ENCODE measurements at regions not wholly inside any gene's neighbourhood (a gene's known extent, or its start where the extent isn't known, plus 50 kb on each side); places are given as distances from the start of the nearest gene placed in this dataset.

DNA sequence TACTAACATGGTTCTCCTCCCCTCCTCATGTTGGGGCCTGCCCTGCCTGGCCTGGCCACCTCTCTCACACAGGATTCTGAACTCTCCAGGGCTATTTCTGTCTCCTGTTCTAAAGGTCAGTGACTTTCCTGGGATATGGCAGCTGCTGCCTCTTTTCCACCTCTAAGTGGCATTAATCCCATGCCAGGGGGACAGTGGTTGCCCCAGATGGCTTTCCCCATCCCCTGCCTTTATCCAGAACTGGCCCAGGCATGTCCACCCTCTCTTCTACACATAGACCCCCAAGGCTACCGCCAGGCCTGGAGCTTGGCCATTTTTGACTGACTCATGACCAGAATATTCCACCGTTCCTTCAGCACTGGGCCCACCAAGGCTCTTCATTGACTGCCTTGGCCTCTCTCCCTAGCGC lies 90.4 kb downstream of the IRF2BPL start:
- Histone ChIP-seq H3K4me3 (replicated peaks; ENCODE audit: insufficient read depth, low read length) (no peak overlapping the region), H3K27me3 (ENCODE audit: insufficient read depth, poor library complexity, severe bottlenecking) (no peaks in the 10 kb centered on the region), H3K27ac (replicated peaks) (no peak overlapping the region)
- DNase-seq (ENCODE audit: low read depth in 1 of 2, low spot score in 1 of 2), result no peak
- no peak for TF ChIP-seq SPI1 (IDR thresholded peaks at IDR 0.05; ENCODE audit: borderline replicate concordance, low read depth)
- TF ChIP-seq POLR2AphosphoS5 (IDR thresholded peaks at IDR 0.05; ENCODE audit: low read depth), result no peak
- TF ChIP-seq GABPA (IDR thresholded peaks at IDR 0.05; ENCODE audit: low read depth), result no peak
- TF ChIP-seq, protein P1, sequence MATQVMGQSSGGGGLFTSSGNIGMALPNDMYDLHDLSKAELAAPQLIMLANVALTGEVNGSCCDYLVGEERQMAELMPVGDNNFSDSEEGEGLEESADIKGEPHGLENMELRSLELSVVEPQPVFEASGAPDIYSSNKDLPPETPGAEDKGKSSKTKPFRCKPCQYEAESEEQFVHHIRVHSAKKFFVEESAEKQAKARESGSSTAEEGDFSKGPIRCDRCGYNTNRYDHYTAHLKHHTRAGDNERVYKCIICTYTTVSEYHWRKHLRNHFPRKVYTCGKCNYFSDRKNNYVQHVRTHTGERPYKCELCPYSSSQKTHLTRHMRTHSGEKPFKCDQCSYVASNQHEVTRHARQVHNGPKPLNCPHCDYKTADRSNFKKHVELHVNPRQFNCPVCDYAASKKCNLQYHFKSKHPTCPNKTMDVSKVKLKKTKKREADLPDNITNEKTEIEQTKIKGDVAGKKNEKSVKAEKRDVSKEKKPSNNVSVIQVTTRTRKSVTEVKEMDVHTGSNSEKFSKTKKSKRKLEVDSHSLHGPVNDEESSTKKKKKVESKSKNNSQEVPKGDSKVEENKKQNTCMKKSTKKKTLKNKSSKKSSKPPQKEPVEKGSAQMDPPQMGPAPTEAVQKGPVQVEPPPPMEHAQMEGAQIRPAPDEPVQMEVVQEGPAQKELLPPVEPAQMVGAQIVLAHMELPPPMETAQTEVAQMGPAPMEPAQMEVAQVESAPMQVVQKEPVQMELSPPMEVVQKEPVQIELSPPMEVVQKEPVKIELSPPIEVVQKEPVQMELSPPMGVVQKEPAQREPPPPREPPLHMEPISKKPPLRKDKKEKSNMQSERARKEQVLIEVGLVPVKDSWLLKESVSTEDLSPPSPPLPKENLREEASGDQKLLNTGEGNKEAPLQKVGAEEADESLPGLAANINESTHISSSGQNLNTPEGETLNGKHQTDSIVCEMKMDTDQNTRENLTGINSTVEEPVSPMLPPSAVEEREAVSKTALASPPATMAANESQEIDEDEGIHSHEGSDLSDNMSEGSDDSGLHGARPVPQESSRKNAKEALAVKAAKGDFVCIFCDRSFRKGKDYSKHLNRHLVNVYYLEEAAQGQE (IDR thresholded peaks at IDR 0.05; ENCODE audit: insufficient replicate concordance, low read depth), result no peak
- TF ChIP-seq, protein P2, sequence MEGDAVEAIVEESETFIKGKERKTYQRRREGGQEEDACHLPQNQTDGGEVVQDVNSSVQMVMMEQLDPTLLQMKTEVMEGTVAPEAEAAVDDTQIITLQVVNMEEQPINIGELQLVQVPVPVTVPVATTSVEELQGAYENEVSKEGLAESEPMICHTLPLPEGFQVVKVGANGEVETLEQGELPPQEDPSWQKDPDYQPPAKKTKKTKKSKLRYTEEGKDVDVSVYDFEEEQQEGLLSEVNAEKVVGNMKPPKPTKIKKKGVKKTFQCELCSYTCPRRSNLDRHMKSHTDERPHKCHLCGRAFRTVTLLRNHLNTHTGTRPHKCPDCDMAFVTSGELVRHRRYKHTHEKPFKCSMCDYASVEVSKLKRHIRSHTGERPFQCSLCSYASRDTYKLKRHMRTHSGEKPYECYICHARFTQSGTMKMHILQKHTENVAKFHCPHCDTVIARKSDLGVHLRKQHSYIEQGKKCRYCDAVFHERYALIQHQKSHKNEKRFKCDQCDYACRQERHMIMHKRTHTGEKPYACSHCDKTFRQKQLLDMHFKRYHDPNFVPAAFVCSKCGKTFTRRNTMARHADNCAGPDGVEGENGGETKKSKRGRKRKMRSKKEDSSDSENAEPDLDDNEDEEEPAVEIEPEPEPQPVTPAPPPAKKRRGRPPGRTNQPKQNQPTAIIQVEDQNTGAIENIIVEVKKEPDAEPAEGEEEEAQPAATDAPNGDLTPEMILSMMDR (IDR thresholded peaks at IDR 0.05; ENCODE audit: insufficient read depth, low read length), result no peak

DNA sequence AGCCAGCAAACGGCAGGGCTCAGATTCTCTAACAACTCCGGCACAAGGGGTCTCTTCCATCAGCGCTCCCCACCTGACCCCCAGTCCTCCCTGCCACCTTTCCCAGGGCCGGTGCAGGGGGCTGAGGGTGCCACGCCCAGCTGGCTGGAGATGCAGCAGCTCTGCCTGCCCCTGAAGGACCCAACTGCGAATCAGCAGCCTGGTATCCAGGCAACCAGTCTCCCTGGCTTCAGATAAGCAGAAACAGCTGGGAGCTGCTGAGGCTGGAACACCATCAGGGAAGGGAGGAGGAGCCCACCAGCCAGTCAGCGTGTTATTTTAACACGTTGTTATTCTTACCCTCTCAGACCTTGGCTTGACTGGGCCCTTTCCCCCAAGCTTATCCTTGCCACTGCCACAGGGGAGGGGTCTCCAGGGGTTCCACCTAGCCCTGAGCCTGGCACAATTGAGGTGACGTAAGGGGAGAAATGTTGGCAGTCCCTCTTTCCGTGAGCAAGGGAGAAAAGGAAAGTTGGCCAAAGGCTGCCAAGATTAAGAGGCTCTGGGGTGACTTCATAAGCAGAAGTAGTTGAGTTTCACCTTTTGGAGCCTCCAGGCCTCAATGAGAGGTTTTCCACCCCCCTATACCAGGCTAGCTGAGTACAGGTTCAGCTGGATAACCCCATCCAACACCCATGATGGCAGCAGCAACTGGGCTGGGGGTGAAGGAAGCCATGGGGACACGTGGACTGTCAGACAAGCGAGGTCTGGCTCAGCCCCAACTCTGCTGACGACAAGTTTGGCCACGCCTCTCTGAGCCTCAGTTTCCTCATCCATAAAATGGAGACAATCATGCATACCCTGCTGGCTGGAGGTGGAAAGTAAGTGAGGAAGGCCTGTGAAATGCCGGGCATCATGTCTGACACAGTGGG lies 91.1 kb downstream of the IRF2BPL start:
- no peak for TF ChIP-seq SPI1 (IDR thresholded peaks at IDR 0.05; ENCODE audit: borderline replicate concordance, low read depth)
- TF ChIP-seq POLR2AphosphoS5 (IDR thresholded peaks at IDR 0.05; ENCODE audit: low read depth), result no peak
- TF ChIP-seq GABPA (IDR thresholded peaks at IDR 0.05; ENCODE audit: low read depth), result no peak
- TF ChIP-seq, protein P1 (IDR thresholded peaks at IDR 0.05; ENCODE audit: insufficient replicate concordance, low read depth), result no peak
- TF ChIP-seq, protein P2 (IDR thresholded peaks at IDR 0.05; ENCODE audit: insufficient read depth, low read length), result no peak
- DNase-seq (ENCODE audit: low read depth in 1 of 2, low spot score in 1 of 2), result no peak
- H3K27me3 ChIP-seq (ENCODE audit: insufficient read depth, poor library complexity, severe bottlenecking), result no peaks in the 10 kb centered on the region
- H3K4me3 ChIP-seq (replicated peaks; ENCODE audit: insufficient read depth, low read length), result no peak overlapping the region
- H3K27ac ChIP-seq (replicated peaks), result no peak overlapping the region

DNA sequence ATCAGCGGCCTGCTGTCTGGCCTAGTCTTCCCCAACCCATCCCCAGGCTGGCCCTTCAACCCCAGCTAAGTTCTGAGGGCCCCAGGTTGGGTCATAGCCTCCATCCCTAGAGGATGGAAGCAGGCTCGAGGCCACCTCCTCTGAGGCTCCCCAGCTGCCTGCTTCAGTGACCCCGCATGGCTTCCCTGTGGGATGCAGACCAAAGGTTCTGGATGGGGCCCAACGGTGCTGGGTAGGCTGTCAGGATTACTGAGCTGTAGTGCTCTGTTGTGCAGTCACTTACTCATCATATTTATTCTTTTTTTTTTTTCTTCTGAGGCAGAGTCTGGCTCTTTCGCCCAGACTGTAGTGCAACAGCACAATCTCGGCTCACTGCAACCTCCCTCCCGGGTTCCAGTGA lies 92.0 kb downstream of the IRF2BPL start:
- Histone ChIP-seq H3K4me3 (replicated peaks; ENCODE audit: insufficient read depth, low read length) (no peak overlapping the region), H3K27me3 (ENCODE audit: insufficient read depth, poor library complexity, severe bottlenecking) (no peaks in the 10 kb centered on the region), H3K27ac (replicated peaks) (no peak overlapping the region)
- TF ChIP-seq, protein P2 (IDR thresholded peaks at IDR 0.05; ENCODE audit: insufficient read depth, low read length), result no peak
- TF ChIP-seq GABPA (IDR thresholded peaks at IDR 0.05; ENCODE audit: low read depth) (no peak), SPI1 (IDR thresholded peaks at IDR 0.05; ENCODE audit: borderline replicate concordance, low read depth) (no peak), POLR2AphosphoS5 (IDR thresholded peaks at IDR 0.05; ENCODE audit: low read depth) (no peak)
- TF ChIP-seq, protein P1 (IDR thresholded peaks at IDR 0.05; ENCODE audit: insufficient replicate concordance, low read depth), result no peak
- DNase-seq (ENCODE audit: low read depth in 1 of 2, low spot score in 1 of 2), result no peak
